ENCODE measurements at regions not wholly inside any gene's neighbourhood (a gene's known extent, or its start where the extent isn't known, plus 50 kb on each side); places are given as distances from the start of the nearest gene placed in this dataset.

- TF ChIP-seq CTCF (IDR thresholded peaks at IDR 0.05; ENCODE audit: low read depth, low read length) (no peak), POLR2A (IDR thresholded peaks at IDR 0.05; ENCODE audit: extremely low read depth, insufficient read length) (no peak), MYC (IDR thresholded peaks at IDR 0.05; ENCODE audit: low read depth, low read length) (no peak), MAX (IDR thresholded peaks at IDR 0.05; ENCODE audit: low read depth, low read length) (no peak)
Observed at GRCh38 chr3:8113626-8114025, 388.0 kb upstream of the LMCD1 start.

Data from NB4 (cell line).